ENCODE measurements at regions not wholly inside any gene's neighbourhood (a gene's known extent, or its start where the extent isn't known, plus 50 kb on each side); places are given as distances from the start of the nearest gene placed in this dataset.
"Not testable (repeated sequence)": the region's sequence is repeated elsewhere in the genome, so short reads cannot be mapped to it uniquely, and the experiment has no call there.

DNA sequence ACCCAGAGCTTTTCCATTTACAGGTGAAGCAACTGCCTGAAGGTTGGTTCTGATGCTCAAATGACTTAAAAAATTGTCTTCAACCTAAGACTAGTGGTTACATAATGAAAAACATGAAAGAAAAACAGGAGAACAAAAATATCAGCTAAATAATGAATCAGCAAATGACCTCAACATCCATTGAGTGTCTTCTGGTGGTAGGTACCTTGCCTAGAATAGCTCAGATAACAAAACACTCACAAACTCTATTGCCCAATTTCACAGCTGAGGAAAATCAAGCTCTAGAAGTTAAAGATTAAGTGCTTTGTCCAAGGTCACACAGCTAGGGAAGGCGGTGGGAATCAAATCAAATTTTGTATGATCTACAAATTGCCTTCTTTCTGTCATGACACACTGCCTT is 304.6 kb upstream of the CDH11 start:
- DNase-seq (ENCODE audit: low spot score) = no peak

DNA sequence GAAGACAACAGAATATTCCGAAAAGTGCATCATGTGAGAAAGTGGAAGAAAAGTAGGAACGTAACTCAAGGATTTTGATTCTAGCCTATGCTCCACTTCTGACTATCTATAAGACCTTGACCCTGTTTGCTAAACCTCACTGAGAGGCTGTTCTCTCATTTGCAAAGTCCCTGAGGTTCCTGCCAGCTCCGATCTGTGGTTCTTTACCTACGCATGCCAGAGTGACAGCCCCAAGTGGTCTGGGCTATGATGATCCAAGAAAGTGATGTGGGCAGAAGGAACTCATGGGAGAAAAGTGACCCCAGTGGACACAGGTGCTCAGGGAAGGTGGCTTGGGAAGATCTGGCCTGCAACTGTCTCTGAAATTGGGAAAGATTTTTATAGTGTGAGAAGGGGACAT is 301.1 kb upstream of the CDH11 start:
- DNase-seq (ENCODE audit: low spot score) = no peak

DNA sequence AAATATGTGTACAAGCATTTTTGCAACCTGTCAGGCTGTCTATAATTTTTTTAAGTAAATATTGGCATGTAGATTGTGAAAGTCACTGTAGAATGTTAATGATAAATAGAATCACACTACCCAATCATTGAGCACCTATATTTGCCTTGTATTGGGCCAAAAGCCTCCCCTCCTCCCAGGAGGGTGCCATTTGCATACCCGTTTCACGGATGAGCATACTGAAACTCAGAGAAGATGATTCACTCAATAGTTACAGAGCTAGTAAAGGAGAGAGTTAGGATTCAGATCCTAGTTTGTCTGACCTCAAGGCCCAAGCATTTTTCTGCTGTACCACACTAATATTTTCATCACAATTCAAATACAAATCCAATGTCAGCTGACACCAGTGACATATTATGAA is 299.7 kb upstream of the CDH11 start:
- DNase-seq (ENCODE audit: low spot score) = no peak

DNA sequence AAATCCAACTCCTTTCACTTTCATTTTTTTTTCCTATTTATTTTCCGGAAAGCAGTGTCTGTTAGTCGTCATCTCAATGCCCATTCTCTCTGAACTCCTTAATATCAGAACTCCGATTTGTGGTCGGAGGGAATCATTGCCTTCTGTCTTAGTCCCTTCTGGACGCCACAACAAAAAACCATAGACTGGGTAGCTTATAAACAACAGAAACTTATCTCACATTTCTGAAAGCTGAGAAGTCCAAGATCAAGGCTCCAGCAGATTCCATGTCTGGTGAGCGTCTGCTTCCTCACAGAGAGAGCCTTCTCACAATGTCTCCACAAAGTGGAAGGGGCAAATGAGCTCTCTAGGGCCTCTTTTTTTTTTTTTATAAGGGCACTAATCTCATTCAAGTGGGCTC is 296.6 kb upstream of the CDH11 start:
- DNase-seq (ENCODE audit: low spot score) = no peak

DNA sequence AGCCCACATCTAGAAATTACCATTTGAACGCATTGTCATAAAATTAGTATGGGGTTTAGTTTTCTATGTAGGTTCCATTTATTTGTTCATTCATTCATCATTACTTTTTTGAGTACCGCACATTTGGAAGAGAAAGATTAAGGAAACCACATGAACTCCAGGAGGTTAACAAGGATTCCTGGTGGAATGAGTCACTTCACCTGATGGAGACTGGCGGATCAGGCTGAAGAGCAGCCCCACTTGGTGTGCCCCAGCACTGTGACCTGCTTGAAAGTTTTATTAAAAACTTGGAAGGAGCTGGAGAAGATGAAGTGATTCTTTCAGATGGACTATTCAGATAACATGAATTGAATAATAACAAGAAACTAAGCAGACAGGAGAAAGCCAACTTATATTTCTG is 293.6 kb upstream of the CDH11 start:
- peak; percentile 16 for DNase-seq (ENCODE audit: low spot score)

DNA sequence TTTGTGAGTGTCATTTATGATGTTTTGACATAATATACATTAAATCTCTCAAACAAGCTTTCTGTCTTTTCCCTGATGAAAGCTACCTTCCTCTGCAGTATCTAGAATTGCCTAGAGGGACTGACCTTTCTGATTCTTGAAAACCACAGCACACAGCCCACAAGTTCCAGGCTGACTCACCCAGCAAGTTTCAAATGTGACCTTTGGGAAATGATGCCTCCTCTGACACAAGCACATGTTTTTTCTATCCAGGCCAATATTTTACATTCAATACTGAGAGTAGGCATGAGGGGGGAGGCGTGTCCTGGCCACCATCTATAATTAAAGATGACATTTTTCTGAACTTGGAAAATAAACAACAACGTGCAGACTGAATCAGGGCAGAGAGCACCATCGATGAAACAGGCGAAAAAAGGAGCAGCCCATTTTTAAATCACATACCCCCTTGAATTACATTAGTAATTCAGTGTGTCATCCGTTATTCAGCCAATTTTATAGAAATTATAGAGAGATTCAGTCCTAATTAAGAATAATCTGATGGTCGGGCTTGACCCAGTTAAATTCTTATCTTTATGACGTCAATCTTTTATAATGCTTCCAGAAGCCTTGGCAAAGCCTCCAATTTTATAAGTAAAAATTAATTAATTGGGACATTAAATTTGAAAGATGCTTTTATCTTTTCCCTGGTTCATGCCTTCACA is 292.6 kb upstream of the CDH11 start:
- peak; percentile 57 for DNase-seq (ENCODE audit: low spot score)

DNA sequence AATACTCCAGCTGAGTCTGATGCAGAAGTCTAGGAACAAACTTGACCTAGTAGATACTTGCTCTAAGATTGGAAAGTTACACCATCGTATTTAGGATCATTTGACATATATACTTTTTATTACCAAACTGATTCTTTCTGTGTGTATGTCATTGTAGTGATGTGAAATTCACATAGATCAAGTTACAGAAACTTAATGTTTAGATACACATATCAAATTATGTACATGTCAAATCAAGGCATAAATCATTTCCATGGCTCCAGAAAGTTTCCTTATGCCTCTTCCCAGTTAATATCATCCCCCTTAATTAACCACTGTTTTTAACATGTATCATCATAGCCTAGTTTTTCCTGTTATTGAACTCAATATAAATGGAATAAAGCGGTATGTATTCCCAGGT is 292.0 kb upstream of the CDH11 start:
- DNase-seq (ENCODE audit: low spot score) = no peak

DNA sequence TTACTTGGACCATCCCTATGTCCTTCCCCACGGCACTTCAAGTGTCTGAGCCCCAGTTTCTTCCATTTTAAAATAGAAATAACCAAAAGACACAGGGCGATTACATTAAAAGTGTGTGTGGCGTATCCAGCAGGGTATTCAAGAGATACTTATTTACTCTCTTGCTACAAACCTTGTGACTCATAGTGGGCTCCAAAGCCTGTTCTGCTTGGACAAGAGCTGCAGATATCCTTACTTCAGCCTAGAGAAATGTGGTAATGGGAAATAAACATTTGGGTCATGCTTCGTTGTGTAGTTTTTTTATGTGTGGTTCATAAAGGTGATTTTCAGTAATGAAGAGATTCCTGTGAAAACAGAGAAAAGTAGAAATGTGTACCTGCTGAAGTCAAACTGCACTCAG is 288.9 kb upstream of the CDH11 start:
- no peak for DNase-seq (ENCODE audit: low spot score)

DNA sequence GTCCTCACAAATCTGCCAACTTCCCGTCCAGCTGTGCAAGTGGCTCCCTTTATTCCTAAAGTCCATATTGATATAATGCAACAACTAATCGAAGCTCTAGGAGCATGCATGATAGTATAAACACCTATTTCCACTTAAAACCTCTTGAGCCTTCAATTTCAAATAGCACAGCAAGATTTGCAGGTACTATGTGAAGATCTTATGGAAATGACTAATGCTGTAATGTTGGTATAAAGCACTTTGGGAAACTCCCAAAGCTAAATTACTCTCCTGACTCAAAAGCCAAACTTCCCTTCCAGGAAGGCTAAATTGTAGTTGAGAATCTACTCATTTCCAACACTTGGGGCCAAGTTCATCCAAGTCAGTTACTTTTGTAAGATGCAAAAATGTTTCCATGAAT is 287.6 kb upstream of the CDH11 start:
- peak; percentile 15 for DNase-seq (ENCODE audit: low spot score)

DNA sequence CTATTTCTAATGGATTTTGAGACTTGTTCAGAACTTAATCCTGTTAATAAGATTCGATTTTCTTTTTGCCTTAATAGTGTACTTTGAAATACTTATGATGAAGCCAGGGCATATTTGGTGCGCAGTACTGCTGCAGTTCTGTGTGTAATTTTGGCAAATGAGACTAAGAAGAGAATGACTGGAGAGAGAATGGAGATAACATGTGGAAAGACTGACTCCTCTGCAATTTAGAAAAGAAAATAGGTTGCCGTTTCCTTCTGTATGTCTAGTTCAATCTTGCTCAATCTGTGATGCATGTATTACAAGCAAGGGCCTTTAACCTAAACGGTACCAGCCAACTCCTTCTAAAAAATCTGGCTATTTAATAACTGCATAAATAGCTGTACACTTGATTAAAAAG is 285.1 kb upstream of the CDH11 start:
- DNase-seq (ENCODE audit: low spot score) = no peak

DNA sequence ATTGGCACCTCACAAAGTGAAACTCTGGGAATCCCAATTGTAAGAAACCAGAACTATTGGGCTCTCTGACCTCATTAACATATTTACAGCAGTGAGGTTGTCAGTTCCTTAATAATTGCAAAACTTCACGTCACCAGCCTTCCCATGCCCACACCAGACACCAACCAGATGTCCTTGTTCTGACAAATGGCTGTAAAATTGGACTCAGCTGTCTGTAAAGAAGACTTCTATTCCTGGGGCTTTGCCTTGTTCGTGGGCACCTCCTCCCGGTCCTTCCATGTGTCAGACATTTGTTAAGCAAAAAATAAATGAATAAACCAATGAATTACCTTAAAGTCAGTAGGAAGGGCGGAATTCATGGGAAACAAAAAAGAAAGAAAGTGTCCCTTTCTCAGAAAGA is 284.3 kb upstream of the CDH11 start:
- DNase-seq (ENCODE audit: low spot score) = no peak

DNA sequence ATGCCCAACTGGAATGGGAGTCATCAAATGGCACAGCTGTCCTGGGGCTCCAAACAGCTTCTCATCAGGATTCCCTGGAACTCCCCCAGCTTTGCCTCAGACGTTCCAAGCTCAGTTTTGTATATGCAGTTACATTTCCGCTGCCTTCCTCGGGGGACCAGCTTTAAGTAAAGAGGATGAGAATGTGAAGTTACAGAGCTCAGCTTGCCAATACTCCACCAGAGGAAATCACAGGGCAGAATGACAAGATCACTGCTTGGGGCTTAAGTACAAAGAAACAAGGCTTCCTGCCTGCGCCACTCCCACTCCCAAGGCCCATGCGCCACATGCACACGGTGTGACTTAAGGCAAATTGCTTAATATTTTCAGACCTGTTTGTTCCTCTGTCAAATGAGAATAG is 272.4 kb upstream of the CDH11 start:
- DNase-seq (ENCODE audit: low spot score) = no peak

DNA sequence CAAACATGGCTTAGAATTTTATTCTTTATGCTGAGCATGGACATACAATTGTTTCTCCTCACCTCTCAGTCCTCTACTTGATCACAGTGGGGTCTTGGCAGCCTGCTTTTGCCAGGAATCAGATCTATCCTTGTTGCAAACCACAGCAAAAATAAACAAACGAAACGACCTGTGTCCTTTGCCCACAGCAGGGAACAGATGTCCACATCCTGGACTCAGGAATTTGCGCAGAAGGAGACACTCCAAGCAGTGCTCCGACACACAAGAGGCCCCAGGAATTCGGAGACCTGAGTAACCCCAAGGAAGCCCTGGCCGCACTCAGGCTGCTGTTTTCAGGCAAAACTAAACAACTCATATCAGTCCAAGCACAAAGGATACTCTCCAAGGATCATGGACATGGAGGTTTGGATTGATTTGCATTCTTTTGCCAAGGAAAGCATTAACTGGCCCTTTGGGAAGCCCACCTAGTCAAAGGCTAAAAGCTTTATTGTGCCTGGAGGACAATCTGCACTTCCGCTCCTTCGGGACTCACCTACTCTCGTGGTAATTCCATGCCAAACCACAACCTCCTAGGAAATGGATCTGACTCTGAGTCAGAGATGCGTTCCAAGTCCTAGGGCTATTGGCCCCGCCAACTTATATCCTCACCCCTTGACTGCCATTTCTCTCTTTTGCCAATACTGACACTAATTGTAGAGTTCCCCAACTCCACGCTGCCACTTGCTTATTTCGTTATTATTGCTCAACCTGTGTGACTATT is 271.1 kb upstream of the CDH11 start:
- DNase-seq (ENCODE audit: low spot score) = no peak

DNA sequence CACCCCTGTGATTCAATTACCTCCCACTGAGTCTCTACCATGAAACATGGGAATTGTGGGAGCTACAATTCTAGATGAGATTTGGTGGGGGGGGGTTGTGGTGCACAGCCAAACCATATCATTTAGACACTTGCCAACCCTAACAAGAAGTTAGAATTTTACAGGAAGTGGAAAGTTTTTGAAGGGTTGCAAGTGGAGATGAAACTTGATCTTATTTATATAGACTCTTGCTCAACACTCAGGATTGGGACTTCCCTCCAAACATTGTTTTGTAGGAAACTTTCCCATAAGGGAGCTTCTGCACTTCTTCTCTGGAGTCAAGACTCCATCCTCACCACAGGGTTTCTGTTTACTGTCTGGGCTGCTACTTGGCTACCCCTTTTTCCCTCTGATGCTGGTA is 266.7 kb upstream of the CDH11 start:
- no peak for DNase-seq (ENCODE audit: low spot score)

DNA sequence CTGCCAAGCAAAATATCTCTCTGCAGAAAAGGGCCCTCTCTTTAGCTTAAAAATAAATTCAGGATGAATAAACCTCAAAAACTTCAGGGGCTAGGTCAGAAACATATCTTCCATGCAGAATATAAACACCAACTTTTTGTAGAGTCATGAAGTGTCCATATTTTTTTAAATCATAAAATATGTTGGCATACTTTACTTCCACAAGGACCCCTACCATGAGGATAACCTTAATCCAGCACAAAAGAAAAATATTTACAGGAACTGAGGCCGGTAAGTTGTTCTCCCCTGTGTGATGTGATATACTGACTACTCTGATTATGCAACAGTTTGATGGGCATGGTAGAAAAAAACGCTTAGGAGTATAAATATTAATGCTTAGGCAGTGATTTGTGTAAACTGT is 264.8 kb upstream of the CDH11 start:
- DNase-seq (ENCODE audit: low spot score) = no peak

DNA sequence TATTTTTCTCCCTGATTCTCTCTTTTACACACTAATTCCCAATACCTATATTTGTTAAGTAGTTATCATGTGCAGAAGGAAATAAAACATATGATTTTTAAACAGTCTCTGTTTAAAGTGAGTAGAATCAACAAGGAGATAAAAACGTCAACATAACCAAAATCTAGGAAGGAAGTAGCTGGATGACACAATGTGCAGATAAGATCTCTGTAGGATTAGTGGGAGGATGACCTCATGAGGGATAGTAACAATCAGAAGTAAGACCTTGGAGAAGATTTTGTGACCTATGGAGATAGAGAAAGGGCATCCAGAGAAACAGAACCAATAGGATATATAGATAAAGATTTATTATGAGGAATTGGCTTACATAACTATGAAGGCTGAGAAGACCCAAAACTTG is 262.6 kb upstream of the CDH11 start:
- no peak for DNase-seq (ENCODE audit: low spot score)

DNA sequence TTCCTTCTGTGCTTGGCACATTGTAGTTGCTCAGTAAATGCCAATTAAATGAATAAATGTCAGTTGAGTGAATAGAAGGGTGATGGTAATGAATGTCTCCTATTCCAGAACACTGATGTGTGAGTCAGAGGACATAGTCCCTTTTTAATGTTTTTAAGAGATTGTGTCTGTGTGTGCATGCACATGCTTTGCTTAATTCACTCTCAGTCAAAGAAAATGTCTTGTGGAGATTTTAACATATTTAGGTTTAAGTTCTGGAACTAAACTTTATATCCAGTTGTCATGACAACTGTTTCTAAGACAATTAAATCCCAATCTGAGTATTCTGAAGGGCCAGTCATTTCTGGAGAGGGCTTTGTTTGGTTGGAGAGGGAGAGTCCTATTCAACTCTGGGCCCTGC is 255.3 kb upstream of the CDH11 start:
- DNase-seq (ENCODE audit: low spot score) = no peak

DNA sequence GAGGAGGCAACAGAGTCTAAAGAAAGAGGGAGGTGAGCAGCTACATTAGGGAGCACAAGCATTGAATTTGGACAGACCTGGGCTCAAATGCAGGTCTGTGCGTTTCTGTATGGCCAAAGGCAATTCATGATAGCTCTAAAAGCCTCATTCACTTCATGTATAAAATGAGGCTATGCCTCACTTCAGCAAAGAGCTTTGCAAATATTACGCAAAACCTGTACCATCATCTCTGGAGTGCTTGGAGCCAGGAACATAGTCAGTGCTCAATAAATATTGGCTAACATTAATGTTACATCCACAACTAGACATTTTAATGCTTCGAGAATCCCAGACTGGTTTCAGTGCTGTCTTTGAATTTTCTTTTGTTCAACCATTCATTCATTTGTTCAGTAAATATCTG is 254.7 kb upstream of the CDH11 start:
- DNase-seq (ENCODE audit: low spot score) = no peak

DNA sequence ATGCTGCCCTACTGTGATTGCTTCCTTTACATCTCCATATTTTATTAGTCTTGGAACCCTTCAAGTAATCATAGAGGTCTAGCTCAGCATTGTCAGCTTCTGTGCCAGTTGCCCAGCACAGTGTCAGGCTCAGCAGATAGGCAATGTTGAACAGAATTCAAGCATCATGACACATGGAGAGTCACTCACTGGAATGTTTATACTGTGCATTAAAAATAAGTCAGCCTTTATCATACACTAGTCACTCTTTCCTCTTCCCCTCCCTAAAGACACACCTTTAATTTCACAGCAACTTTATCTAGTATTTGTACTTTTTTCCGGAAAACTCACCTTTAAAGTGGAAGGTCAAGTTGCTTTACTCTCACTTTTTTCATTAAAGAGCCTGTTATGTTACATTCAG is 253.8 kb upstream of the CDH11 start:
- no peak for DNase-seq (ENCODE audit: low spot score)

DNA sequence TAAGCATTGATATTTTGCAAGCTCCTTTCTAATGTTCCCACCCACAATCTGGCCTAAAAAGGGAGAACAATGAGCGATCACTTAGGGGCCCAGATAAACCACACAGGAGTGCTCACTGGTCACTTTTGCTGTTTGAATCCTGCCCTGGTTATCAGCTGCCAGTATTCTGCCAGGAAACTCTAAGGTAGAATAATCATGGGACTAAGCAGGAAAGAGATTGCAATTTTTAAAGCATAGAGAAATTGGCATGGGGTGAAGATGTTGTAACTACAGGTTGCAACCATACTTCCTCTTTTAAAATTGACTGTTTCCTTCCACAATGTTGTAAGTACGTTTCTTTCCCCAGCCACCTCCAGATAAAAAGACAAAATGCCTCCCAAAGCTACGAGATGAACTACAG is 251.2 kb upstream of the CDH11 start:
- no peak for DNase-seq (ENCODE audit: low spot score)

DNA sequence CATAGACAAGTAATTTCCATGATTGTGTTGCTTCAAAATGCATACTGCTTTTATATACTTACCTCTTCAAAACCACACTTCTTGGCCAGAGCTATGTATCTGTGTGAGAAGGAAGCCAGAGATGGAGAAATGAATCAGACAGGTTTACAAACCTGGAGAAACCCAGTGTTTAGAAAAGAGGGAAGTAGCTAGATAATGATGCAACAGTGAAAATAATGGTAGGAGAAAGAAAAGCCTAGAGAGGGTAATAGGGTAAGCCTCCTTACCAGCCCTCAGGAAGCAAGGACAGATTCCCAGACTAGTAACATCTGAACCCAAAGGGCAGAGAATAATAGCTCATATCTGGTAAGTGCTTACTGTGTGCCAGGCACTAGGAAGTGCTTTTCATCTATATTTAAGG is 250.3 kb upstream of the CDH11 start:
- DNase-seq (ENCODE audit: low spot score) = no peak

DNA sequence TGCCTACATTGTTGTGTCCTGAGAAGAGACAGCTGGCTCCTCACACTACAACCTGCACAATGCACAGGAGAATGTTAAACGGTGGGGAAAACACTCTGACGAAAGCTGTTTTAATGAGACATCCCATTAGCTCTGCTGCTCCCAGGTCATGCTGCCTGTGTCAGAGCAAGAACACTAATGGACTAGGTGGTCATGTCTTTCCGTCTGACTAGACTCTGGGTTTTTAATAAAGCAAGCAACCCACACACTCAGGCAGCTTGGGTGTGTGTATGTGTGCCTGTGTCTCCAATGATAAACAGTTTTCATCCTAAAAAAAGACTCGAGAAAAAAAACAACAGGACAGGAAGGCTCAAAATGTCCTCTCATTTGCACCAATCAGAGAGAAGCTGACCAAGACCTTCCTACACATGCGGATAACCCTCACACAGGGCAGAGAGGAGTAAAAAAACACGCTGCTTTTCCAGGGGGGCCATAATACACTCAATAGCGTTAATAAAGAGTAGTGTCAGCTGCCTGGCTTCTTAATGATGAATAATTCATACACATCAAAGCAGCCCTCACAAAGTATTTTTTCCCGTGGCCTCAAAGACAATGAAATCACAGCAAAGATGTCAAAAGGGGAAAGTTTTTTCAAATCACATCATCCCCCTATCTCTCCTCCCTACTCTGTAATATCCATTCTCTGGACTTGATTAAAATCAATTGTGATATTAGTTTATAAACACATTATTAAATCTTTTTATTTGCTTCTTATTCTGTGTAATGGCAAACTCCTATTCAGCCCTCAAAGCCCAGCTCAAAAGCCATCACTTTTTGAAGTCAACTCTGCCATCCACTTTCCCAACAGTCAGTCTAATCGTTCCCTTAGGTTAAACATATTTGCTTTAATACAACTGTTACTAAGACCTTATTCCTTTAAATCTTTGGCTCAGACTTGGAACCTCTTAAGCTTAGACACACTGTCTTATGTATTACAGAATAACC is 244.2 kb upstream of the CDH11 start:
- no peak for DNase-seq (ENCODE audit: low spot score)

DNA sequence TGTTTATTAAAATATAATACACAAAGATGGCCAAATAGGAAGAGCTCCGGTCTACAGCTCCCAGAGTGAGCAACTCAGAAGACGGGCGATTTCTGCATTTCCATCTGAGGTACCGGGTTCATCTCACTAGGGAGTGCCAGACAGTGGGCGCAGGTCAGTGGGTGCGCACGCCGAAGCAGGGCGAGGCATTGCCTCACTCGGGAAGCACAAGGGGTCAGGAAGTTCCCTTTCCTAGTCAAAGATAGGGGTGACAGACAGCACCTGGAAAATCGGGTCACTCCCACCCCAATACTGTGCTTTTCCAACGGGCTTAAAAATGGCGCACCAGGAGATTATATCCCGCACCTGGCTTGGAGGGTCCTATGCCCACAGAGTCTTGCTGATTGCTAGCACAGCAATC is 234.9 kb upstream of the CDH11 start:
- not testable (repeated sequence) for DNase-seq (ENCODE audit: low spot score)
